Skeletal muscle tissue (tissue), 3 donors: ENCODE measurements at regions not wholly inside any gene's neighbourhood (a gene's known extent, or its start where the extent isn't known, plus 50 kb on each side); places are given as distances from the start of the nearest gene placed in this dataset.
"Not testable (repeated sequence)": the region's sequence is repeated elsewhere in the genome, so short reads cannot be mapped to it uniquely, and the experiment has no call there.

Source experiments
- H3K27ac ChIP-seq: one replicate; pipeline ENCODE4 v1.7.0; 2013; ENCODE audit warnings: mild to moderate bottlenecking, low read depth, low read length, inconsistent platforms
- H3K27me3 ChIP-seq, 3 donors: one replicate each; pipeline ENCODE4 v1.7.0; 2013; ENCODE audit warnings: low read length in 3 of 3; ENCODE audit not compliant: control insufficient read depth in 3 of 3, insufficient read depth in 3 of 3
- H3K36me3 ChIP-seq, 3 donors: one replicate each; pipeline ENCODE4 v1.7.0; 2013; ENCODE audit warnings: low read length in 3 of 3; ENCODE audit not compliant: control insufficient read depth in 3 of 3, insufficient read depth in 3 of 3
- H3K4me1 ChIP-seq, 3 donors: one replicate each; pipeline ENCODE4 v1.7.0; 2013; ENCODE audit warnings: low read length in 3 of 3, mild to moderate bottlenecking in 3 of 3; ENCODE audit not compliant: control insufficient read depth in 3 of 3, insufficient read depth in 3 of 3
- H3K4me3 ChIP-seq, 3 donors: one replicate each; pipeline ENCODE4 v1.7.0; 2013; ENCODE audit warnings: low read length in 3 of 3
- H3K9ac ChIP-seq, 3 donors: one replicate each; pipeline ENCODE4 v1.7.0; 2013; ENCODE audit warnings: low read length in 3 of 3, mild to moderate bottlenecking in 3 of 3, moderate library complexity in 2 of 3, low read depth in 1 of 3
- H3K9me3 ChIP-seq, 3 donors: one replicate each; pipeline ENCODE4 v1.7.0; 2013; ENCODE audit warnings: low read length in 3 of 3; ENCODE audit not compliant: control insufficient read depth in 3 of 3
- donor health status: Osteomylitis.

GRCh38 chr21:9690981-9691380 is 830.4 kb upstream of the TPTE start:
- not testable (repeated sequence) for H3K9ac ChIP-seq

GRCh38 chr21:9695759-9696158 is 825.6 kb upstream of the TPTE start:
- not testable (repeated sequence) for H3K27ac ChIP-seq, H3K9ac ChIP-seq, H3K27me3 ChIP-seq, H3K4me3 ChIP-seq, H3K4me1 ChIP-seq, H3K36me3 ChIP-seq, H3K9me3 ChIP-seq

More at GRCh38 chr21:9690981-9691380, 830.4 kb upstream of the TPTE start:
- not testable (repeated sequence) for H3K9me3 ChIP-seq, H3K4me3 ChIP-seq, H3K27ac ChIP-seq, H3K36me3 ChIP-seq, H3K4me1 ChIP-seq, H3K27me3 ChIP-seq

- not testable (repeated sequence) for H3K4me1 ChIP-seq, H3K36me3 ChIP-seq, H3K27me3 ChIP-seq, H3K9ac ChIP-seq, H3K27ac ChIP-seq, H3K4me3 ChIP-seq, H3K9me3 ChIP-seq
These were observed 823.6 kb upstream of the TPTE start for GRCh38 chr21:9697751-9698150.

GRCh38 chr21:9705016-9705415 is 816.4 kb upstream of the TPTE start:
- not testable (repeated sequence) for H3K27ac ChIP-seq, H3K4me1 ChIP-seq, H3K27me3 ChIP-seq, H3K36me3 ChIP-seq, H3K9ac ChIP-seq, H3K9me3 ChIP-seq, H3K4me3 ChIP-seq

- not testable (repeated sequence) for H3K27ac ChIP-seq, H3K27me3 ChIP-seq, H3K4me3 ChIP-seq, H3K9me3 ChIP-seq, H3K4me1 ChIP-seq, H3K36me3 ChIP-seq, H3K9ac ChIP-seq
These were observed 815.9 kb upstream of the TPTE start for GRCh38 chr21:9705455-9705854.

GRCh38 chr21:9724542-9724941 is 796.8 kb upstream of the TPTE start:
- not testable (repeated sequence) for H3K27me3 ChIP-seq, H3K4me3 ChIP-seq, H3K9ac ChIP-seq, H3K27ac ChIP-seq, H3K9me3 ChIP-seq, H3K4me1 ChIP-seq, H3K36me3 ChIP-seq

- not testable (repeated sequence) for H3K27ac ChIP-seq, H3K27me3 ChIP-seq, H3K4me3 ChIP-seq, H3K36me3 ChIP-seq, H3K9ac ChIP-seq, H3K9me3 ChIP-seq, H3K4me1 ChIP-seq
These were observed 794.2 kb upstream of the TPTE start for GRCh38 chr21:9727187-9727586.

GRCh38 chr21:9728219-9728992 is 793.0 kb upstream of the TPTE start:
- not testable (repeated sequence) for H3K36me3 ChIP-seq, H3K9me3 ChIP-seq, H3K27me3 ChIP-seq, H3K9ac ChIP-seq, H3K4me3 ChIP-seq, H3K27ac ChIP-seq, H3K4me1 ChIP-seq

- no peaks in the 10 kb centered on the region for H3K4me1 ChIP-seq
- H3K36me3 ChIP-seq, result no peaks in the 10 kb centered on the region
- no peak overlapping the region for H3K27ac ChIP-seq
- H3K9me3 ChIP-seq, result peaks cover 0 to 3% (median 0%) of the 10 kb centered on the region in 3 donors
- H3K9ac ChIP-seq, result no peak overlapping the region
- no peaks in the 10 kb centered on the region for H3K27me3 ChIP-seq
- H3K4me3 ChIP-seq, result no peak overlapping the region
These were observed 790.5 kb upstream of the TPTE start for GRCh38 chr21:9730866-9731265.

- not testable (repeated sequence) for H3K27me3 ChIP-seq, H3K4me3 ChIP-seq, H3K27ac ChIP-seq, H3K4me1 ChIP-seq, H3K9ac ChIP-seq, H3K36me3 ChIP-seq, H3K9me3 ChIP-seq
These were observed 790.1 kb upstream of the TPTE start for GRCh38 chr21:9731317-9731716.

- H3K27ac ChIP-seq, H3K4me3 ChIP-seq, H3K9ac ChIP-seq, H3K9me3 ChIP-seq, H3K27me3 ChIP-seq, H3K4me1 ChIP-seq, H3K36me3 ChIP-seq: not testable (repeated sequence)
These were observed 788.8 kb upstream of the TPTE start for GRCh38 chr21:9732605-9733004.
